Lower leg skin (tissue), 4 donors: ENCODE measurements at regions not wholly inside any gene's neighbourhood (a gene's known extent, or its start where the extent isn't known, plus 50 kb on each side); places are given as distances from the start of the nearest gene placed in this dataset.

Experiments used
- DNase-seq, 2 donors: peaks; one replicate each; pipeline ENCODE4 v3.0.0-alpha.2; 2019; ENCODE audit warnings: low spot score in 2 of 2
- H3K4me3 ChIP-seq: fragments of 200-600 bp; sonication (generic); 2 replicates; pipeline ENCODE4 v1.5.1; 2017; ENCODE audit warnings: mild to moderate bottlenecking, low read depth; ENCODE audit not compliant: poor library complexity, severe bottlenecking
- POLR2A ChIP-seq, 2 donors: fragments of 450-650 bp; IDR thresholded peaks; one replicate each; pipeline ENCODE4 v1.6.1; 2016 to 2017; ENCODE audit warnings: antibody characterized with exemption in 2 of 2, mild to moderate bottlenecking in 1 of 2, moderate library complexity in 1 of 2
- WGBS, 2 donors: methylation state at CpG; one replicate each; pipeline ENCODE4 v1.1.5; 2018; 5-methylcytosine and 5-hydroxymethylcytosine counted together
- intact Hi-C: fragments of 100-400 bp; cut with DNase I; formaldehyde crosslinking; loops from one replicate; pipeline ENCODE4 v1.15.0; 2023; ENCODE audit warnings: low total_unique reads
- TF ChIP-seq, protein P1 (sequence below), 3 donors: fragments of 450-650 bp; IDR thresholded peaks; one replicate each; pipeline ENCODE4 v1.5.1; 2016; ENCODE audit warnings: antibody characterized with exemption in 3 of 3, mild to moderate bottlenecking in 3 of 3, moderate library complexity in 2 of 3

DNA sequence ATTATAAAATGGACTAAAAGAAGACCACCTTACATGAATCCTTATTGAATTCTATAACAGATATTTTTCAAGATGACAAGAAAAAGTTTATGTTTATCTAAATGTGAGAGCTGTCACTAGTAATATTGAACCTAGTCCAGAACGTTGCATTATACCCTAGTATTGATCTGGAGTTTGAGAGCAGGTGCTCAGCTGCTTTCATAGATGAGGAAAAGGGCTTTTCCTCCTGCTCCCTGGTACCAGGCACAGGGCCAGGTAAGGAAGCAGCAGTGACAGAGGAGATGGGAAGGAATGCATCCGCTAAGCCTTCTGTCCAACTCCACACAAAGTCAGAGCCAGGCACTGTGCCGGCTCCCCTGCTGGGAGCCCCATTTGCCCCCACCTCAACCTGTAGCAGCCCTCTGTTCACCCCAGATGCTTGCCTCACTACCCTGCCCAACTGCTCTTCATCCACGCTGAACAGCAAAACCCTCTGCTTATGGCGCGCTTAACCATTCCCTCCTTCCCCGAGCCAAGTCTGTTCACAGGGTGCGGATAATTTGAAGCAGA lies 393.1 kb downstream of the FRK start:
- TF ChIP-seq, protein P1, sequence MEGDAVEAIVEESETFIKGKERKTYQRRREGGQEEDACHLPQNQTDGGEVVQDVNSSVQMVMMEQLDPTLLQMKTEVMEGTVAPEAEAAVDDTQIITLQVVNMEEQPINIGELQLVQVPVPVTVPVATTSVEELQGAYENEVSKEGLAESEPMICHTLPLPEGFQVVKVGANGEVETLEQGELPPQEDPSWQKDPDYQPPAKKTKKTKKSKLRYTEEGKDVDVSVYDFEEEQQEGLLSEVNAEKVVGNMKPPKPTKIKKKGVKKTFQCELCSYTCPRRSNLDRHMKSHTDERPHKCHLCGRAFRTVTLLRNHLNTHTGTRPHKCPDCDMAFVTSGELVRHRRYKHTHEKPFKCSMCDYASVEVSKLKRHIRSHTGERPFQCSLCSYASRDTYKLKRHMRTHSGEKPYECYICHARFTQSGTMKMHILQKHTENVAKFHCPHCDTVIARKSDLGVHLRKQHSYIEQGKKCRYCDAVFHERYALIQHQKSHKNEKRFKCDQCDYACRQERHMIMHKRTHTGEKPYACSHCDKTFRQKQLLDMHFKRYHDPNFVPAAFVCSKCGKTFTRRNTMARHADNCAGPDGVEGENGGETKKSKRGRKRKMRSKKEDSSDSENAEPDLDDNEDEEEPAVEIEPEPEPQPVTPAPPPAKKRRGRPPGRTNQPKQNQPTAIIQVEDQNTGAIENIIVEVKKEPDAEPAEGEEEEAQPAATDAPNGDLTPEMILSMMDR (IDR thresholded peaks at IDR 0.05) = no peak
- TF ChIP-seq POLR2A (IDR thresholded peaks at IDR 0.05) = no peak
- WGBS, 2 donors = 77 to 84% methylated on average over 8 of the region's 8 CpGs
- intact Hi-C loops = no loop called here
- DNase-seq = no peak
- no peak overlapping the region for H3K4me3 ChIP-seq

DNA sequence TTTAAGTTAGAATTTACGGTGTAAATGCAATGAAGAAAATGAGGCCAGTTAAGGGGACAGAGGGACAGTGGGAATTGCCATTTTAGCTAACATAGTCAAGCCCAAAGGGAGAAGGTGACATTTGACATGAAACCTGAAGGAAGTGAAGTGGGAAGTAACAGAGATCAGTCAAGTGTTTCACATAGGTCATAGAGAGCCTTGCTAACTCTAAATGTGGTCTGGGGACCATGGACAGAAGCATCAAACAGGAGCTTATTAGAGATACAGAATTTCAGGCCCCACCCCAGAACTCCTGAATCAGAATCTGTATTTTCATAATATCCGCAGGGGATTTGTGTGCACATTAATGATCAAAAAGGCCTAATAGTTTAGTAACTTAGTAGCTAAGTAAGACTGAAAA lies 393.7 kb downstream of the FRK start:
- no peak overlapping the region for H3K4me3 ChIP-seq
- no peak for DNase-seq
- intact Hi-C loops = no loop called here
- no peak for TF ChIP-seq POLR2A (IDR thresholded peaks at IDR 0.05)
- TF ChIP-seq, protein P1 (IDR thresholded peaks at IDR 0.05) = no peak
- 92 to 95% methylated on average over 2 of the region's 2 CpGs for WGBS, 2 donors

DNA sequence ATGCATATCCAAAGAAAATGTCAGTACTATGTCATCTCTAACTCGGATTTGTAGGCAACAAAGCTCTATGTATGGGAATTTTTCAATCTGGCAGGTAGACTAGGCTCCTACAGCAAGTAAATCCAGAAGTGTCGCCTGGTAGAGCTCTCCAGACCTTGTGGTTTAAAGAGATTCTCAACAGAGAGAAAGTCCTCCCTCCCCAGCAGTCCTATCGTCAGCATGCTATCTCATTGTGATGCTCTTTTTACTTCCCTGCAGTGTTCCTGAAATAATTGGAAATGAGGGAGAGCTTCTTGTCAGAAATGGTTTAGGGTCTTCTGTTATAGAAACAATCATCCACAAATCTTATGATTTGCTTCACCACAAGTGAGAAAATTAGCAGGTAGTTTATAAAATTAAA lies 395.4 kb downstream of the FRK start:
- no peak for TF ChIP-seq POLR2A (IDR thresholded peaks at IDR 0.05)
- TF ChIP-seq, protein P1 (IDR thresholded peaks at IDR 0.05) = no peak
- 73 to 75% methylated on average over 3 of the region's 3 CpGs for WGBS, 2 donors
- DNase-seq = no peak
- H3K4me3 ChIP-seq = no peak overlapping the region
- intact Hi-C loops = no loop called here

DNA sequence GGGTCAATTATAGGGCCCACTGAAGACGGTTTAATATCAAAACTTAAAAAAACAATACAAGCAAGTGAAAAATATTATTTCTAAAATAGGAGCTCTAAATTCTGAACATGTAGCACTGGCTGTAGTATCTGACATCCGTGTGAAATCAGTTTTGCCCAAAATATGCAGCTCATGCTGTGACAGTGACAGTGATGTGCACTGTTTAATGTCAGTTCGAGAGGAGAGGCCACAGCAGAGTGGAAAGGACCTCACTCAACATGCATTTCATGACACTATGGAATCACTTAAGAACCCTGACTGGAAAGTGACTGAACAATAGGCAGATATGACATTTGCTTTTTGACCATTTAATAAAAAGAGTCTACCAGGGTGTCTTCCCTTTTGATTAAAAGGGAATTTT lies 397.0 kb downstream of the FRK start:
- intact Hi-C loops = no loop called here
- WGBS, 2 donors = 71 to 83% methylated on average over 3 of the region's 3 CpGs
- DNase-seq = no peak
- TF ChIP-seq, protein P1 (IDR thresholded peaks at IDR 0.05) = no peak
- TF ChIP-seq POLR2A (IDR thresholded peaks at IDR 0.05) = no peak
- H3K4me3 ChIP-seq = no peak overlapping the region

DNA sequence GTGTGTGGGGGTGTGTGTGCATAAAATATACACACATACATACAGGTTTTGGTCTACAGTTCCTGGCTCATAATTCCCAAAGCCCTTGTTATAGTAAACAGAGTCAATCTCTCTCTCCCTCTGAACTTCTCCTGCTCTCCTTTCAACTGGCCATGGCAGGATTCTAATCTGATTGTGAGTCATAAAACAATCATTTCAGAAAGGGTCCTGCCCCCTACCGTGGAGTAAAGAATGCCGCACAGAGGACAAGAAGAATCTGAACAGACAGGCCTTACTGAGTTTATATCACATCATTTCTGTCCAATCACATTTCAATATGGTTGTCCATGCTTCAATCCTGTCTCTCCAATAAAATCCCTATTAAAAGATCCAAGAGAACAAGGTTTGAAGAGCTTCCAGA lies 416.9 kb downstream of the FRK start:
- H3K4me3 ChIP-seq = no peak overlapping the region
- TF ChIP-seq, protein P1 (IDR thresholded peaks at IDR 0.05) = no peak
- no peak for TF ChIP-seq POLR2A (IDR thresholded peaks at IDR 0.05)
- DNase-seq = no peak
- intact Hi-C loops = no loop called here
- 15 to 32% methylated on average over 2 of the region's 2 CpGs for WGBS, 2 donors

DNA sequence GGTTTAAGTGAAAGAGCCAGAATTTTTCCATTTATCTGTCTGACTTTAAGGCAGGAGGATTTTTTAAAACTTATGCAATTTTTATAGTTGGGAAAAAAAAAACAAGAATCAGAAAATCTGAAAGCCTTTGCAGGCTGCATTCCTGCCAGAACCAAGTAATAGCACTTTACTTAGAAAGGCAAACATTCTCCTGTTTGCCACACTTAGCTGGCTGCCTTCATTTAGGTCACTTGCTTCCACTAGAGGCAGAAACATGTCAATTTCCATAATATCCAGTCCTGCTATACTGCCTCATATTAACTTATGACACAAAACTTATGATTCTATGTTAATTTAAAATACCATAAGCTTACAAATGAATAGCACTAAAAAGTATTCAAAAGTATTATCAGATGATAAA lies 425.8 kb downstream of the FRK start:
- DNase-seq = no peak
- intact Hi-C loops = no loop called here
- TF ChIP-seq, protein P1 (IDR thresholded peaks at IDR 0.05) = no peak
- no peak for TF ChIP-seq POLR2A (IDR thresholded peaks at IDR 0.05)
- H3K4me3 ChIP-seq = no peak overlapping the region
